Hematopoietic multipotent progenitor cell treated with erythropoietin and hydrocortisone succinate and interleukin-3 and kit ligand, for 8 days (in vitro differentiated cells): ENCODE measurements at regions not wholly inside any gene's neighbourhood (a gene's known extent, or its start where the extent isn't known, plus 50 kb on each side); places are given as distances from the start of the nearest gene placed in this dataset.

Experiments
- DNase-seq: peaks from one replicate; pipeline ENCODE4 v3.0.0-alpha.2; 2015

GRCh38 chr12:88251798-88252197 is 109.7 kb downstream of the TMTC3 start:
- no peak for DNase-seq

- DNase-seq: no peak
These were observed 111.4 kb downstream of the TMTC3 start for GRCh38 chr12:88253371-88253978.

- DNase-seq: no peak
These were observed 113.1 kb downstream of the TMTC3 start for GRCh38 chr12:88255224-88255623.

- no peak for DNase-seq
These were observed 113.7 kb downstream of the TMTC3 start for GRCh38 chr12:88255847-88256246.

- DNase-seq: no peak
These were observed 116.3 kb downstream of the TMTC3 start for GRCh38 chr12:88258396-88258795.

GRCh38 chr12:88266806-88267360 is 124.8 kb downstream of the TMTC3 start:
- no peak for DNase-seq

- DNase-seq: no peak
These were observed 125.5 kb downstream of the TMTC3 start for GRCh38 chr12:88267630-88268029.

GRCh38 chr12:88272456-88272855 is 130.3 kb downstream of the TMTC3 start:
- DNase-seq: no peak

GRCh38 chr12:88273450-88273849 is 131.3 kb downstream of the TMTC3 start:
- no peak for DNase-seq

- no peak for DNase-seq
These were observed 131.8 kb downstream of the TMTC3 start for GRCh38 chr12:88273875-88274274.

GRCh38 chr12:88291498-88292131 is 149.5 kb downstream of the TMTC3 start:
- no peak for DNase-seq

- DNase-seq: no peak
These were observed 156.0 kb downstream of the TMTC3 start for GRCh38 chr12:88298014-88298682.

- DNase-seq: no peak
These were observed 156.7 kb downstream of the TMTC3 start for GRCh38 chr12:88298761-88299242.

- DNase-seq: peak; percentile 27
These were observed 157.5 kb downstream of the TMTC3 start for GRCh38 chr12:88299567-88300101.

GRCh38 chr12:88300931-88301330 is 158.8 kb downstream of the TMTC3 start:
- DNase-seq: no peak

- no peak for DNase-seq
These were observed 161.2 kb downstream of the TMTC3 start for GRCh38 chr12:88303335-88303734.

- DNase-seq: no peak
These were observed 163.3 kb downstream of the TMTC3 start for GRCh38 chr12:88305254-88305890.

- DNase-seq: no peak
These were observed 164.5 kb downstream of the TMTC3 start for GRCh38 chr12:88306471-88307069.

GRCh38 chr12:88307961-88308360 is 165.9 kb downstream of the TMTC3 start:
- DNase-seq: no peak

- no peak for DNase-seq
These were observed 166.7 kb downstream of the TMTC3 start for GRCh38 chr12:88308825-88309224.

- DNase-seq: no peak
These were observed 167.4 kb downstream of the TMTC3 start for GRCh38 chr12:88309546-88309945.

GRCh38 chr12:88310069-88310468 is 168.0 kb downstream of the TMTC3 start:
- DNase-seq: no peak

- no peak for DNase-seq
These were observed 168.6 kb downstream of the TMTC3 start for GRCh38 chr12:88310666-88311065.
